Posterior vena cava (tissue), 2 donors: ENCODE measurements at regions not wholly inside any gene's neighbourhood (a gene's known extent, or its start where the extent isn't known, plus 50 kb on each side); places are given as distances from the start of the nearest gene placed in this dataset.
"Not testable (repeated sequence)": the region's sequence is repeated elsewhere in the genome, so short reads cannot be mapped to it uniquely, and the experiment has no call there.

Source experiments
- DNase-seq: peaks from one replicate; pipeline ENCODE4 v3.0.0-alpha.2; 2020; ENCODE audit warnings: low spot score
- intact Hi-C, 2 donors: fragments of 100-400 bp; cut with DNase I; formaldehyde crosslinking; loops; one replicate each; pipeline versions ENCODE4 v1.14.1 to v1.14.2; 2022 to 2023
- donor health status: DM: yes; HTN: yes; CAD: no.
- donor health status: DM: yes; HTN: yes; CAD: no.

GRCh38 chr2:124967325-124967724, 942.2 kb downstream of the CNTNAP5 start:
- no peak for DNase-seq
- intact Hi-C loops = no loop called here

- intact Hi-C loops = loop anchor here in 1 of 2 donors (5.0 kb wide), 1 partner anchor 133 kb away; no protein-coding TSS in a partner anchor
- DNase-seq = no peak
These were observed 944.9 kb downstream of the CNTNAP5 start for GRCh38 chr2:124970030-124970429.

DNA sequence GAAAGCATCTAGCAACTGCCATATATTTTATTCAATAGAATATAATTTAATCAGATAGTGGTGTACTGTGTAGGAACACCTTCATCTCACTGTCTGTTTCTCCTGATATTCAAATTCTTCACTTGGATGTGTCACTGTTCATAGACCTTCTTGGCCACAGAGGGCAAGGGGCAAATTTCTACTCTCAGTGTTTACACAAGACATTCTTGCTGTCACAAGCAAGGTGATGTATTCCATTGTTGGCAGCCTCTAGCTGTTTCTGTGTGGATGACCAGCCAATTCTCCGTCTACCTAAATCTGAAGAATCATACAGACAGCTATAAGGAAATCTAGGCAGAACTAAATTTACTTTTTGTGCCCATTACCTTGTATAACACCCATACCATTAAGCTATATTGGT, 948.3 kb downstream of the CNTNAP5 start:
- intact Hi-C loops = loop anchor here in 1 of 2 donors (5.0 kb wide), 1 partner anchor 136 kb away; no protein-coding TSS in a partner anchor
- no peak for DNase-seq

DNA sequence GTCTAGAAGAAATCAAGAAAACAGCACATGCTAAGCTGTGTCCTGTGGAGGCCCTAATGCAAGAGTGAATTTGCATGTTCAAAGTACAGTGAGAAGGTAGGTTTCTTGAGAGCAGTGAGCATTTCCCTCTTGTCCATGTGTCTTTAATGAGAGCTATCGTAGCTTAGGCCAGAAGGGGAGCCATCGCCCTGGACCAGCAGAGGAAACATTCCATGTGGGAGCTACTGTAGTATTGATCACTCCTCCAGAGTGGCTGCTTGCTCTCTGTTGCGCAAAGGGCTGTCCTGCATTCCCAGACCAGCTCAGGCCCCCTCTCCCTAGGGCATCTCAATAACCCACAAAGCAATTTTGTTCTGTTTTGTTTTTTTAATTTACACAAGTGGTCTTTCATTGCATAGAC, 950.1 kb downstream of the CNTNAP5 start:
- DNase-seq = no peak
- intact Hi-C loops = no loop called here

GRCh38 chr2:124975648-124976047, 950.6 kb downstream of the CNTNAP5 start:
- intact Hi-C loops = no loop called here
- no peak for DNase-seq

DNA sequence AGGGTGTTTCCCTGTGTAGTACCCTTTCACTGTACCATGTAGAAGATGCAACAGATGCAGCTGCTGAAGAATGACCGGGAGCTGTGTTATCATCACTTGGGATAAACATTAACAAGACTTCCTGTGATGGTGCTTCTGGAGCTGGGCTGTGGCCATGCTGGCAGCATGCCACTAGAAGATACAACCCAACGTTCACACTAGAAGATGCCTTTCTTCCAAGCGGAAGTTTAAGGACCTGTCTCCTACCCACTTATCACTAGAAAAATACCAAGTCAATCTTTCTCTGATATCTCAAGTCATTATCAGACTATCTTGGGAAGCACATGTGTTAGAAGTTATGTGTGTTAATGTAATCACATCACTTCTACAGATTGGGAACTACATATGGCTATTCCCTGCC, 953.5 kb downstream of the CNTNAP5 start:
- intact Hi-C loops = no loop called here

GRCh38 chr2:124983595-124983994, 958.5 kb downstream of the CNTNAP5 start:
- DNase-seq = no peak
- intact Hi-C loops = no loop called here

More for the DNA sequence above, 953.5 kb downstream of the CNTNAP5 start:
- DNase-seq = no peak

GRCh38 chr2:124985270-124985669, 960.2 kb downstream of the CNTNAP5 start:
- no peak for DNase-seq
- intact Hi-C loops = no loop called here

DNA sequence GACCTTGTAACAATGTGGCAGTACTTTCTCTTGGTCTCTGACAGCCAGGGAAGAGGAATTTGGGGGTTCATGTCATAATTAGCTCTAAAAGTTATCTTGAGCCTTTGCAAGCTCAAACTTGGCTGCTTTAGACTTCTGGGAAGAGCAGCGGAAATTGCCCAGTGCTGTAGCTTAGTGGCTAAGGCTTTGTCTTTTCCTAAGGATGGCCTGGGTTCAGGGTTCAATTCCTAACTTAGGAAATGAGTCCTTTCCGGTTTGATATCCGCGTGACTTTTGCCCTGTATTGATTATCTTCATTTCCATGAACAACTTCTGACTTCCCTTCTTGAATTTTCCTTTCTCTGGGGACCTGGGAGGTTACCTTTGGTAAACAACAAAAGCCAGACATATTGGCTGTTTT, 961.0 kb downstream of the CNTNAP5 start:
- no peak for DNase-seq
- intact Hi-C loops = no loop called here

GRCh38 chr2:124986870-124987269, 961.8 kb downstream of the CNTNAP5 start:
- DNase-seq, intact Hi-C loops: not testable (repeated sequence)

DNA sequence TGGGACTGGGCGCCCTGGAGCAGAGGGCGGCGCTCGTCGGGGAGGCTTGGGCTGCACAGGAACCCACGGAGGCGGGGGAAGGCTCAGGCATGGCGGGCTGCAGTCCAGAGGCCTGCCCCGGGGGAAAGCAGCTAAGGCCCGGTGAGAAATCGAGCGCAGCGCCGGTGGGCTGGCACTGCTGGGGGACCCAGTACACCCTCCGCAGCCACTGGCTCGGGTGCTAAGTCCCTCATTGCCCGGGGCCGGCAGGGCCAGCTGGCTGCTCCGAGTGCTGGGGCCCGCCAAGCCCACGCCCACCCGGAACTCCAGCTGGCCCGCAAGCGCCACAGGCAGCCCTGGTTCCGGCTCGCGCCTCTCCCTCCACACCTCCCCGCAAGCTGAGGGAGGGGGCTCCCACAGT, 962.3 kb downstream of the CNTNAP5 start:
- intact Hi-C loops = not testable (repeated sequence)

DNA sequence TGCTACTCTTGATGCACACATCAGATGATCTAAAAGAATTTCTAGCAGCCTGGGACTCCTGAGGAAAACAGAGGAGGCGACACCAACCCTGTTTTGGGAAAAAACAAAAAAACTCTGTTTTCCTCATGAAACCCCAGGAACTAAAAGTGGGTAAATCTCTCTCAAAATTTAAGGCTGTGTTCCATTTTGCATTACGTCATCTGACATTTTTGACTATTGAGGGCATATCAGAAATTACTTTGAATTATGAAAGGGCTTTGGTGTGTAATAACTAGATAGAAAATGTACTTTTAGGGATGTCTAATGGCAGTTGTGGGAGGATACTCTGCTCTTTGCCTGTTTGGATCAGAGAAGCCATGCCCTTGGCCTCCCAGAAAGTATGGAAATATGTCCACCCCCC, 963.0 kb downstream of the CNTNAP5 start:
- intact Hi-C loops = no loop called here
- no peak for DNase-seq

More for the DNA sequence above, 962.3 kb downstream of the CNTNAP5 start:
- DNase-seq = not testable (repeated sequence)

DNA sequence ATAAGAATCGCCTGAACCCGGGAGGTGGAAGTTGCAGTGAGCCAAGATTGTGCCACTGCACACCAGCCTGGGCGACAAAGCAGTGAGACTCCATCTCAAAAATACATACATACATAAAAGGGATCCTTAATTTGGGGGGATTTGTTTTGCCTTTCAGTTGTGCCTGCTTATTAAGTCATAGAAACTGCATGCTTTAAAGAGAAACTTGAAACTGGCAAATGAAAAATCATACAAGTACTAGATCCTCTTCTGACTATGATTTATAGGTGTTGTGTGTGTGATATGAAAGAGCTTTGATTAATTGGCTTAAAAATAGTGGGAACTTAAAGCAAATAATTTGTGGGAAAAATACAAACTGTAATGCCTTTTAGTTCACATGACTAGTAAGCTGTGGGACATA, 963.7 kb downstream of the CNTNAP5 start:
- DNase-seq = no peak
- intact Hi-C loops = no loop called here

DNA sequence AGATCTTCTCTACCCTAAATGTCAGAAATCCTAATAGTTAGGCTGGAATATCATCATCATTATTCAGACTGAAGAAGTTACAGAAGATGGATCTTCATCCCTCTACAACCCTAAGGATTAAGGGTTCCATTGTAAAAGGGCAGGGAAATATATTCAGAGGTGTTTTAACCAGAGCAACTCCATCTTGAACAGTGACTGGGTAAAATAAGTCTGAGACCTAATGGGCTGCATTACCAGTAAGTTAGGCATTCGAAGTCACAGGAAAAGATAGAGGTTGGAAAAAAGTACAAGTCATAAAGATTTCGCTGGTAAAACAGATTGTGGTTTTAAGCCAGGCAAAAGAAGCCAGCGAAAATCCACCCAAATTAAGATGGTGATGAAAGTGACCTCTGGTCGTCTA, 968.7 kb downstream of the CNTNAP5 start:
- DNase-seq = no peak
- intact Hi-C loops = no loop called here

DNA sequence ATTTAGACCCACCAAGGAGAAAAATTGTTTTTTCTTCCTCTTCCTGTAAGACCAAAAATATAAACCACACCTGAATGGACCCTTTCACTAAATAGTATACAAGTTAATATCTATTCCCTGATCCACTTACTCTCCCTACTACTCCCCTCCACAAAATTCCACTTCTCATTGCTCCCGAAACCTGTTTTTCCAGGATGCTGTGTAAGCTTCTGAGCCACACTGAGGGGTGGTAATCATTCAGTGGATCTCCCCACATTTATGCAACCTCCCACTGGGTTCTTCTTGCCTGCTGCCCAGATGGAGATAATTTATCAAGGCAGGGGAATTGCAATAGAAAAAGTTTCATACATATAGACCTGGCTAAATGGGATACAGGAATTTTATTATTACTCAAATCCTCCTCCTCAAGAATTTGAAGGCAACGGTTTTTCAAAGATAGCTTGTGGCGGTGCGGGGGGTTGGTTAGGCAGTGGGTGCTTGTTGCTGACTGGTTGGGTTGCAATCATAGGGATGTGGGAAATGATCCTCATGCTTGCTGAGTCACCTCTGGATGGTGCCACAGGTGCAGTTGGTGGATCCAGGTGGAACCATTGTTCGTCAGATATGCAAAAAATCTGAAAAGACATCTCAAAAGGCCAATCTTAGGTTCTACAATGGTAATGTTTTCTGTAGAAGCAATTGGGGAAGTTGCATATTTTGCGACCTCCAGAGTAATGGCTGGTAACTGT, 970.3 kb downstream of the CNTNAP5 start:
- no peak for DNase-seq
- intact Hi-C loops = no loop called here

DNA sequence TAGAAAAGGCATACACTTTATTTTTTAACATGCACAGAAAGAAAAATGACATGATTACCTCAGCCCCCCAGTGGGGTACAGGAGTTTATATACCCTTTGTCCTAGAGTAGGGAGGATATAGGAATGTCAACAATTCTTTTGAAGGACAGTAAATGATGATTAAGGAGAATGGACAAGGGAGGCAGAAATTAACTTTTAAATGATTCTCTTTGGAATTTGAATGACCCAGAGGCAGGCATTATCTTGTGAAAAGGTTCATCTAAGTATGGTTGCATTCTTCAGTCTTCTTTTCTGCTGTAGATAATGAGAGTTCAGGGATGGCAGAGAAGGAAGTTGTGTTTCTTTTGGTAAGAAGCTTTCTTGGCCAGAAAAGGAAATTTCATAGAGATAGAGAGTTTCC, 971.3 kb downstream of the CNTNAP5 start:
- DNase-seq = no peak
- intact Hi-C loops = no loop called here

GRCh38 chr2:124999906-125000305, 974.8 kb downstream of the CNTNAP5 start:
- intact Hi-C loops = no loop called here
- DNase-seq = no peak

DNA sequence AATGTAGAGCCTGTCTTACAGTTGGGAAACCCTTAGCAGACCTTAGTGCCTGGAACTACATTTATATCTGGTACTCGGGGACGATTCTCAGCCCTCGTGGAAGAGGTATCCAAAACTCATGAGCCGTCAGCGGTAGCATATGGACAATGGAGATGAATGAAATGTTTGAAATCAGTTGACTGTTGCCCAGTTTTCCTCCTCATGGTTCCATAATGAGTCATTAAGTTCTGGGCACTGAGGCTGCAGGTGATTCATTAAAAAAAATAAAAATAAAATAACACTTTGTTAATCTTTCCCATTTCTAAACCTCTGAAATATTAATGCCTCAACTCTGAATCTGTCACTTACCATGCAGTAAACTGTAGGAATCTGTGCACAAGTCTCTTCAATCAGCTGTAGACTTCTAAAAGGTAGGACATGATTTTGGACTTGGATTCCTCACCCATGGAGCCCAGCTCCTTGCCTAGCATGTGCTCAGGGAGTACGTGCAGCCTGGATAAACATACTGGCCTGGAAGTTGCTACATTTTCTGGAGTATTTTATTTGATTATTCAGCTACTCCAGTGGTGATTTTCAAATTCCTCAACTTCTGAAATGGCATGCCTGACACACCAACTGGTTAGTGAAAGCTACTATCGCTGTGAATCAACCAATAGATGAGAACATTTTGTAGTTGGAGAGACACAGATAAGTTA, 979.2 kb downstream of the CNTNAP5 start:
- DNase-seq = no peak
- intact Hi-C loops = no loop called here

DNA sequence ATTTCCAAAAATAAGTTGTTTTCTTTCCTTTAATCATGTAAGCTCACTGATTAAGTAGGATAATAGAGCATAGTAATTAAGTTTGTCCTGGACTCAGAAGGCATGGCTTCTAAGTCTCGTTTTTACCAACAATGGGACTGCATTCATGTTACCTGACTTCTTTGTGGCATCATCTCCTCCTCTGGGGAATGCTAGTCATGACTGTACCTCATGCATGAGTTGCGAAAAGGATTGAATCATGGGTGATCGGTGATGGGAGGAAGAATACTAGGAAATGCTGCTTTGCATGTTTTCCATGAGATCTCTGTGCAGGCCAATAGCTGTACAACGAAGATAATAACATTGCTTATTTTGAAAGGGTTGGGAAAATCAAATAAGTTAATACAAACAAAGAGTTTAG, 981.6 kb downstream of the CNTNAP5 start:
- DNase-seq = no peak
- intact Hi-C loops = no loop called here

- intact Hi-C loops, DNase-seq: not testable (repeated sequence)
These were observed 1003.6 kb downstream of the CNTNAP5 start for GRCh38 chr2:125028721-125029120.

- no peak for DNase-seq
- intact Hi-C loops = no loop called here
These were observed 1008.8 kb downstream of the CNTNAP5 start for GRCh38 chr2:125033871-125034270.
